GM21737 (cell line): ENCODE measurements at regions not wholly inside any gene's neighbourhood (a gene's known extent, or its start where the extent isn't known, plus 50 kb on each side); places are given as distances from the start of the nearest gene placed in this dataset.
"Not testable (repeated sequence)": the region's sequence is repeated elsewhere in the genome, so short reads cannot be mapped to it uniquely, and the experiment has no call there.

Source experiments
- ATAC-seq: cut with Tn5 transposase; IDR thresholded peaks from one replicate; pipeline ENCODE4 v1.9.1; 2021; ENCODE audit warnings: mild to moderate bottlenecking, moderate library complexity; ENCODE audit not compliant: unreplicated experiment

GRCh38 chr15:98547275-98547674 lies 101.1 kb upstream of the IGF1R start:
- ATAC-seq: no peak

- ATAC-seq: no peak
These were observed 100.6 kb upstream of the IGF1R start for GRCh38 chr15:98547741-98548138.

DNA sequence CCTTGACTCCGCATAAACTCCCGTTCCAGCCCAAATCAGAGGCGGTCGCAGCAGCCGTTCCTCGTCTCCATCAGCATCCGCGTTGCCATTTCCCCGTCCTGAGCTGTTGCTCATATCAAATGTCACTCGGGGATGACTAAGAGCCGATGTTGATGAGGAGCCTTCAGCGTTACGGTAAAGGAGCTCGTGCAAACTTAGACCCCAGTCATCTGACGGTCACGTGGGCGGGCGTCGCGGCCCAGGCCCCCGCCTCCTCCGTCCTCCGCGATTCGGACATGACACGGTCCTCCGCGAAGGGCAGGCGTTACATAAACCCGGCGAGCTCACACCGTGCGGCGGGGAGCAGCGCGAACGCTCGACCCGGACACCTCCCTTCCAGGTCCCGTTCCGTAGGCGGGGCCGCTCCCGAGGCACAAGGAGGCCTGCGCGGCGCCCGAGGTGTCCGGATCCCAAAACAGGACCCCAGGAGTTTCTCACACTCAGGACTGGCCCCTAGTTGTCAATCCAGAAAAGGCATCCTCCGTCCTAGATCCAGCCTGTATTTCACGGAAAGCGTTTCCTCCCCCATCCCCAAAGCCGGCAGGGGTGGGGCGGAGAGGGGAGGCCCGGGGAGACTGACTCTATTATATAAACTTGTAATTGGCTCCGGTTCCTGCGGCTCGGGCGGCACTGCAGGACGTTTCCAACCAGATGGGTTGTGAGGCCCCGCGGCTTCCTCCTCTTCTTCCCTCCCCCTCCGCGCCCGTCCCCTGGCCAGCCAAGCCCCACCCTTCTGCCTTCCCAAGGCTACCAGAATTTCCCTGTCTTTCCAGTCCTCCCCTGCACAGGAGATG lies 100.0 kb upstream of the IGF1R start:
- no peak for ATAC-seq

DNA sequence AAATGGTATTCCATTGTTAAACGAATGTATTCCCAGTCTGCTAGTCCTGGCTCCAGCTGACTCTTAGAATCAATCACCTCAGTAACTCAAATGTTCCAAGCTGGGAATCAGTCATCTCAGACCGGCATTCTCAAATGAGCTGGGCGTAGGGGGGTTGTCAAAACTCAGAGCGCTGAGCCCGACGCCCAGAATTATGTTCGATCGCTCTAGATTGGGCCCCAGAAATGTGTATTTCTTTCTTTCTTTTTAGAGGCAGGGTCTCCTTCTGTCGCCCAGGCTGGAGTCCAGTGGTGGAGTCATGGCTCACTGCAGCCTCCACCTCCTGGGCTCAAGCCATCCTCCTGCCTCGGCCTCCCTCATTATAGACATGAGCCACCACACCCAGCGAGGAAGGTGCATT lies 99.3 kb upstream of the IGF1R start:
- ATAC-seq: no peak

DNA sequence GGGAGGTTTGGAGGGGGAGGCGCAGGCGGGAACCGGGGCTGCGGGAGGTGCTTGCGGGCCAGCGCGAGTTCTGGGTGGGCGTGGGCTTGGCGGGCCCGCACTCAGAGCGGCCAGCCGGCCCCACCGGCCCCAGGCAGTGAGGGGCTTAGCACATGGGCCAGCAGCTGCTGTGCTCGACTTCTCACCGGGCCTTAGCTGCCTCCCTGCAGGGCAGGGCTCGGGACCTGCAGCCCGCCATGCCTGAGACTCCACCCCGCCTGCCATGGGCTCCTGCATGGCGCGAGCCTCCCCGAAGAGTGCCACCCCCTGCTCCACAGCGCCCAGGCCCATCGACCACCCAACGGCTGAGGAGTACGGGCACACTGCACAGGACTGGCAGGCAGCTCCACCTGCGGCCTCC lies 98.6 kb upstream of the IGF1R start:
- no peak for ATAC-seq

DNA sequence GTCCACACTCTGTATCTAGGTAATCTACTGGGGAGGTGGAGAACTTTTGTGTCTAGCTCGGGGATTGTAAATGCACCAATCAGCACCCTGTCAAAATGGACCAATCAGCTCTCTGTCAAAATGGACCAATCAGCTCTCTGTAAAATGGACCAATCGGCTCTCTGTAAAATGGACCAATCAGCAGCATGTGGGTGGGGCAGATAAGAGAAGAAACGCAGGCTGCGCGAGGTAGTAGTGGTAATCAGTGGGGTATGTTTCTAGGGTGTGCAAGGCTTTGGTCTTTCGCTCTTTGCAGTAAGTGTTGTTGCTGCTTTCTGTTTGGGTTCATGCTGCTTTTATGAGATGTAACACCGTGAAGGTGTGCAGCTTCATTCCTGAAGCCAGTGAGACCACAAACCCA lies 98.0 kb upstream of the IGF1R start:
- ATAC-seq: not testable (repeated sequence)

GRCh38 chr15:98551936-98552562 lies 96.3 kb upstream of the IGF1R start:
- no peak for ATAC-seq

DNA sequence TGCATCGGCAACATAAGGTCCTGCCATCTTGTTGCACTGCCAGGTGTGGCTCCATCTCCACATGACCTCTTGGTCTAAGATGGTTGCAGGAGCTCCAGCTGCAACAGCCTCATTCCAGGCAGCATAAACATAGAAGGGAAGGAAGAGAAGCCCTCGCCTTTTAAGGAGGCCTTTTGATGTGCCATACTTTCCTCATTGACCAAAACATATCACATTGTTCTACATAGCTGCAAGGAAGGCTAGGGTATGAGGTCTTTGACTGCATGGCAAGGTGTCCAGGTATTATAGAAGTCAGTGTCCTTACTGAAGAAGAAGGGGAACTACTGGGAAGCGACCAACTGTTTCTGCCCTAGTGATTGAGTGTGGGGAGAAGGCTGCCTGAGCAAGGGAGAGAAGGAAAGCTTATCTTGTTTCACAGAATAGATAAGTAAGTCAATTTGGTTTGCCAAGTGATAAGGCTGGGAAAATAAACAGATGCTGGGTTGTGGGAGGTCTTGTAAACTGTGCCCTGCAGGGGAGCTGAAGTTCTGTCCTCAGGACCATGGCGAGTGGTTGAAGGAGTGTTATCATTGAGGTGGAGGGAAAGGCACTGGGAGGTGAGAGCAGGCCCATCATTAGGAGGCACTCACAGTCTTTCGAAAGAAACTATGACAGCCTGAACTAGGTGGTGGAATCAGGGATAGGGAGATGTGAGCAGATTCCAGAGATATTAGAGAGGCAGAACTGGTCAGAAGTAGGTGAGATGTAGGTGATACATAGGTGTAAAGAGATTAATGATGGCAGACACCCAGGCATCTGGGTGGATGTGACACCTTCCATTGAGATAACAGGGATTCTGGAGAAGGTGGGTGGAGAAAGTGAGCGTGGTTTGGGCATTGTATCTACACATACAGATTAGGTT lies 93.8 kb upstream of the IGF1R start:
- no peak for ATAC-seq

DNA sequence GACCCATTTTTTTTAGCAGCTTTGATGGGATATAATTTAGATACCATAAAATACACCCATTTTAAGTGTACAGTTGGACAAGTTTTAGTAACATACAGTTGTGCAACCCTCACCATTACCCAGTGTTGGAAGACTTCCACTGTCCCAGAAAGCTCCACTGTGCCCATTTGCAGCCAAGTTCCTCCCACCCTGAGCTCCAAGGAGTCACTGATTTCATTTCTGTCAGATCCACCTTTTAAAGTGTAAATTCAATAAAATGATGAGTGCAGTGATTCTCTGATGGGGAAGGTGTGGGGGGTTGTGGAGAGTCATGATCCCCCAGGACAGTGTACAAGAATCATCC lies 93.2 kb upstream of the IGF1R start:
- no peak for ATAC-seq

DNA sequence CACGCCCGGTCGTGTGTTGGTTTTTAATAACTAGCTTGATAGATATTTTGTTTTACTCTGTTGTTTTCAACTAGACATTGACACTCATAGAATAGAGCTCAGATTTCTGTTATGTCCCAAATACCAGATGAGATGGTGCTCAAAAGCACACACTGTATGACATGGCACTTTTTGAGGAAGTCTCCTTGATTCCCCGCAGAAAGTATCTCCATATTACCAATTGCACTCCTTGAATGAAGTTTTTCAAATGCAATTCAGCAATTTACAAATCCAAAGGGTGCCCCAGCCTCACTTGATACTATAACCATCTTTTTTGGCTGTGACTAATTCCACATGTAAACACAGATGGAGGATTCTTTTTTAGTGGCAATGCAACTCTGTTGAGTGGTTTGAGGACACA lies 92.0 kb upstream of the IGF1R start:
- ATAC-seq: no peak

DNA sequence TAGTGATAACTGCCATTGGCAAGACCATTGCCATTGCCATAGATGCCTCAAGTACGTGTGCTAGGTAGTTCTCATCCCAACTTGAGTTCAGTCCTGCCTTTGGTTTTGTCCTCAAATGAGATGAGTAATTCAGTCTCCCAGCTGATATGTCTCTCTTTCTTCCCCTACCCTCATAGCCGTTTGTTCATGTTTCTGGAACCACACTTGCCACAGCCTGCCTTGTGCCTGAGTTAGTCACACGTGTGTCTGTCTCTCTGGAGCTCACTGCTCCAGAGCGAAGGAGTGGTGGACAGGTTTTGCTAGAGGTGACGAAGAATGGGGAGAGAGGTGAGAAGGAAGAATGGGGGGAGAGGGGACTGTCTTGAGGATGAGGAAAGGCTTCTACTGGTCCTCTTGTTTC lies 88.0 kb upstream of the IGF1R start:
- ATAC-seq: no peak

- ATAC-seq: no peak
These were observed 87.0 kb upstream of the IGF1R start for GRCh38 chr15:98561169-98561941.

DNA sequence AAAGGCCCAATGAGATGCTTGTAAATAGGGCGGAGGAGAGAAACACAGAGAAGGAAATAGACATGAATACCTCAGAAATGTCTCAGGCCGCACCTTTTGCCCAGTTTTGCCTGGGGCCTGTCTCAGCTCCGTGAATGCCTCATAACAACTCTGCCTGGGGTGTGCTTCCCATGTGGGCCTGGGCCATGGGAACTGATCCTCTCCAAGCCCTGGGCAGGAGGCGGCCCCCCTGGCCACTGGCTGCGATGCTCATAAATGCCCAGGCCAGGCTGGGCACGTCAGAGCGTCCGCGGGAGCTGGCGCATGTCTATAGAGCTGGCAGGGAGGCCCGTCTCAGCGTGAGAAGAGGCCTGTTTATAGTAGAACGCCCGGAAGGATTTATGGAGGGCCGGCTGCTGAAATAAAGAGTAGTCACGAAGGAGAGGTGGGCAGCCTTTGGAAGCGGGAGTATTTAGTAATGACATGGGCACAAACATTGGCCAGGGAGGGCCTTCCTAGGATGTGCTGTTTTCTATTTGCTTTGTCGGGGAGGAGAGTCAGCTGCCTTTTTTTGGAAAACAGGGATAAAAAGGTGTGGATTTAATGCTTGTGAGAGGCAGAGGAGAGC lies 85.9 kb upstream of the IGF1R start:
- ATAC-seq: no peak

DNA sequence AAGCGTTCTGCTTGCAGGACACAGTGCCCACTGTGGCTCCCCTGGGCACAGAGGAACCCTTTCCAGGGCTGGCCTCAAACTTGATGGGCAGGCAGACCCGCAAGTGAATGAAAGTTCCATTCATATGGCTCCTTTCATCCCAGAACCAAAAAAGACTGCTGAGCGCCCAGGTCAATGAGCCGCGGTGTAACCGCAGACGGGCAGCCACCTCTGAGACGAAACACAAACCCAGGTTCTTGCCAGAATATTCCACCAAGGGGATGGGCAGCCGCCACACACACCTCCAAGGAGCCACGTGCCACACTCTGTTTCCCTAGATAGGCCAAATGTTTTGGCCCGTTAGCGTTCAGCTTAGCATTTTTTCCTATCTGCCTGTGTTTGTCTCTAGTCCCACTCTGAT lies 82.8 kb upstream of the IGF1R start:
- ATAC-seq: no peak

DNA sequence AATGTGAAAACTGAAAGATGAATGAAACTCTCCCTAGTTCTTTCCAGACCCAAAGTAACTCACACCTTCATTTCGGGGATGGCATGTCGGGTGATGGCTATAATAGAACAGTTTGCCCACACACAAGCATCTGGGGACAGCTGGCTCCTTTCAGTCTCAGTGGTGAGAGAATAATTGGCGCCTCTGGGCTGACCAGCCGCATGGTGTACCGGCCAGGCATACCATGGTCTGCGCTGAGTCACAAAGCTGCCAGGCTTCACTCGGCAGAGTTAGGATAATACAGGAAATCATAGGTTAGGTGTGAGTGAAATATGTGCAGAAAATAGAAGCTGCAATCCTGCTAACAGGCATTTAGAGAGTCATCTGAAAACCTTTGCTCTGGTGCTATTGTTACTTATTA lies 80.4 kb upstream of the IGF1R start:
- ATAC-seq: no peak

- ATAC-seq: no peak
These were observed 79.8 kb upstream of the IGF1R start for GRCh38 chr15:98568382-98569017.

DNA sequence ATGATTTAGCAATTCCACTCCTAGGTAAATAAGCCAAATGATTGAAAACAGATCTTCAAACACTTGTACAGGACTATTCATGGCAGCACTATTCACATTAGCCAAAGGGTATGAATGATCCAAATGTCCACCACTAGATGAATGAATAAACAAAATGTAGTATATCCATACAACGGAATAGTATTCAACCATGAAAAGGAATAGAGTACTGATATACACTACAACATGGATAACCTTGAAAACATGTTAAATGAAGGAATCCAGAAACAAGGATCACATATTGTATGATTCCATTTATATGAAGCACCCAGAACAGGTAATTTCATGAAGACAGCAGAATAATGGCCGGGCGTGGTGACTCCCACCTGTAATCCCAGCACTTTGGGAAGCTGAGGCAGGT lies 78.2 kb upstream of the IGF1R start:
- ATAC-seq: no peak

- no peak for ATAC-seq
These were observed 67.8 kb upstream of the IGF1R start for GRCh38 chr15:98580572-98580971.

- ATAC-seq: no peak
These were observed 66.6 kb upstream of the IGF1R start for GRCh38 chr15:98581715-98582114.

GRCh38 chr15:98582900-98583554 lies 65.3 kb upstream of the IGF1R start:
- ATAC-seq: no peak
